ENCODE measurements at regions not wholly inside any gene's neighbourhood (a gene's known extent, or its start where the extent isn't known, plus 50 kb on each side); places are given as distances from the start of the nearest gene placed in this dataset.
A peak's percentile ranks its signal among the peaks of the same experiment; 100 is the strongest.

- no peak for DNase-seq (ENCODE audit: low read depth)
- TF ChIP-seq CTCF (conservative IDR thresholded peaks at IDR 0.05; ENCODE audit: low read depth, low read length), result no peak
- no peak overlapping the region for H3K4me3 ChIP-seq (ENCODE audit: low read length)
These were observed 77.7 kb upstream of the NFIB start for GRCh38 chr9:14391620-14392019.

DNA sequence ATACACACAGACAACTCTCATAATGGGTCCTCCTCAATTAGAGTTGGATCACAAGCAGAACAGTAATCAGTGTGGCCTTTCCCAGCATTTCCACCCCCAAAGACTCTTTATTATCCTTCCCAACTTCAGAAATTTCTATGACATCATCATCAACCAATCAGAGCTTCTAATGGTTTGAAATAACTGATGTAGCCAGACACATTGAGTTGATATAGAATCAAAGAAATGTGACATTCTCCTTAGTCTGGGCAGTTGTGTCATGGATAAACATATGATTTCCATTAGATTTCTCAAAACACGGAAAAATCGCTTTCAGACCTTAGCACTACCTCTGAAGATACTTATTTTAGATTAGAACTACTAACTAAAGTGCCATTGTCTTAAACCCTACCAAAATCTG lies 75.7 kb upstream of the NFIB start:
- H3K4me3 ChIP-seq (ENCODE audit: low read length), result no peak overlapping the region
- TF ChIP-seq CTCF (conservative IDR thresholded peaks at IDR 0.05; ENCODE audit: low read depth, low read length), result no peak
- no peak for DNase-seq (ENCODE audit: low read depth)

DNA sequence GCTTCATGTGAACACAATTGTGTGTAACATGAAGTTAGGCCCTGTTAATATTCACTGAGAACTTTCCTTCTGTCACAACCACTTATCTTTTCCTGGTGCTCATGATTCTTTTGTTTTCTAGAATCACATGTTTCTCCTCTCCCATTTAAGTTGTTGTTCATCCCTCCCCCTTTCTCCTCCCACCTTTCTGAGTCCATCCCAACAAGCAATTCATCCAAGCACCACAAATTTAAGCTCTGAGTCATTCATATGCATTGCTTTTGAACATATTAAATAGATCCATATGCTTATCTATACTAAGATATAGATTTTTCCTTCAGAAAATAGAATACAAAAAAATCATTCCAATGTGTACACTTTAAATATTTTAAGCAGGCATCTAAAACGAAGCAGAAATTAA lies 75.2 kb upstream of the NFIB start:
- no peak overlapping the region for H3K4me3 ChIP-seq (ENCODE audit: low read length)
- no peak for TF ChIP-seq CTCF (conservative IDR thresholded peaks at IDR 0.05; ENCODE audit: low read depth, low read length)
- no peak for DNase-seq (ENCODE audit: low read depth)

DNA sequence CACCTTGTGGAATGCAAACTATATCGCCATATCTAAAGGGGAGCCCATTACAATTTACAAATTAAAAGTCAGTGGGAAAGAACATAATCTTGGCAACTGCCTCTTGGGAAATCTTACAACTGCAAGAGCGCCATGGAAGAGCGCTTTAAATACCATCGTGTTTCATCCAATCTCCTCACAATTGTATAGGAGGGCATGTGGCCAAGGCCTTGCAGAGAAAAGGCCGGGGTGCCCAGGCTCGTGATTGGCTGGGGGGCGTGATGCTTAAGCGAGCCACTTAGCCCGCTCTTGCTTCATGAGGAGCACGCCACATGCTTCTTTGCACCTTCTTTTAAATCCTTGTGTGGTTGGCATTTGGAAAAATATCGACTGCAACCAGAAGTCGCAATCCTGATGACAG lies 69.8 kb upstream of the NFIB start:
- TF ChIP-seq CTCF (conservative IDR thresholded peaks at IDR 0.05; ENCODE audit: low read depth, low read length), result no peak
- H3K4me3 ChIP-seq (ENCODE audit: low read length), result no peak overlapping the region
- no peak for DNase-seq (ENCODE audit: low read depth)

- H3K4me3 ChIP-seq (ENCODE audit: low read length), result no peak overlapping the region
- no peak for TF ChIP-seq CTCF (conservative IDR thresholded peaks at IDR 0.05; ENCODE audit: low read depth, low read length)
- peak; percentile 22 for DNase-seq (ENCODE audit: low read depth)
These were observed 69.4 kb upstream of the NFIB start for GRCh38 chr9:14383294-14383693.

DNA sequence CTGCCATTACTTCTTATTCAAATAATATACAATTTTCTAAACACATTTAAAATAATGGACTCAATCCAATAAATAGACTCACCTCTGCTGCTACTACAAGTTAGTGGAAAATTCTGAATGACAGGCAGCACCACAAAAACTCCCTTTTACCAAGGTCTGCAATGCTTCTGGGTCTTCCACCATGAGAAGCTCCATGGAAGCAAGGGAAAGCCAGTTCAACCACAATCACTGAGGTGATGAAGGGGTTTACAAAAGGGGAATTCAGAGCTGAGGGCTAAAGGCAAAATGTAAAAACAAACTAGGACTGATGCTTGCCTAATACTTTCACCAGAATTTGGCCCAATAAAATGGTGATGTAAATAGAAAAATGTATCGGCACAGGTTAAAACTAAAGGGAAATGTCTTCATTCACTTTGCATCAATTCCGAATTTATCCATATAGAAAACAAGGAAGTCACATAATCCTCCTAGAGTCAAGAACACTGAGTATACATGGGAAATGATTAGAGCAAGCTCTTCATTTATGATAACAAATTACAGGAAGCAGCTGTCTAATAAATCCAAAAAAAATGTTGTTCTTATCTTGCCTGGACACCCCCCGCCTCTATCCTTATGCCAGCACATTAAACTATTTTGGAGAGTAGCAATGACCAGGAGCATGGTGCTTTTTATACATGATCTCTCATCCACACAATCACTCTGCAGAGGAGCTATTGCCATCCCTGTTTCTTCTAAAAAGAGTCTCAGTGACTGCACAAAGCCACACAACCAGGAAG lies 66.3 kb upstream of the NFIB start:
- no peak for DNase-seq (ENCODE audit: low read depth)
- no peak overlapping the region for H3K4me3 ChIP-seq (ENCODE audit: low read length)
- TF ChIP-seq CTCF (conservative IDR thresholded peaks at IDR 0.05; ENCODE audit: low read depth, low read length), result no peak

DNA sequence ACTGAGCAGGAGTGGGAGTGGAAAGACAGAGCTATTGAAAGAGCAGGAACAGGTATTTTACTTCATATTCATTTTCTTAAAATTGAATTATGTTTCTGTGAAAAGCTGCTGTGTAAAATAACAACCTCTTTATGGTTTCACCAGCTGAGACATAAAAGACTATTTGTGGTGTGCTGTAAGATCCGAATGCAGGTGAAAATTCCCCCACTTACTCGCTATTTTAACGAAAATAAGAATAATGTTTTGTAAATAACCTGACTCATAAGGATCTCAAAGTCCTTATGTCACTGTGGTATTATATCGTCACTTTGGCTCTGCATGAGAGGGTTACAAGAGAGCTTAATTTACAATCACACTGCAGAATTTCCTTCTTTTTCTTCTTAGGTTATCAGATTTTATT lies 65.3 kb upstream of the NFIB start:
- no peak for DNase-seq (ENCODE audit: low read depth)
- no peak overlapping the region for H3K4me3 ChIP-seq (ENCODE audit: low read length)
- no peak for TF ChIP-seq CTCF (conservative IDR thresholded peaks at IDR 0.05; ENCODE audit: low read depth, low read length)

Measured in retinal pigment epithelial cell (primary cell).